Activated naive CD8-positive, alpha-beta T cell treated with anti-CD3 and anti-CD28 coated beads, Interleukin-2, amount 50 U/mL, for 24 hours (primary cell): ENCODE measurements at regions not wholly inside any gene's neighbourhood (a gene's known extent, or its start where the extent isn't known, plus 50 kb on each side); places are given as distances from the start of the nearest gene placed in this dataset.

Experiments used
- ATAC-seq: fragments of 150-1000 bp; cut with Tn5 transposase; one replicate; pipeline ENCODE4 v1.10.0; 2021
- DNase-seq: peaks from one replicate; pipeline ENCODE4 v3.0.0; 2021
- H3K27ac Mint-ChIP-seq: one replicate; pipeline ENCODE4 v1.8.0; 2021; ENCODE audit warnings: mild to moderate bottlenecking, mixed read lengths
- H3K27me3 Mint-ChIP-seq: one replicate; pipeline ENCODE4 v1.8.0; 2021; ENCODE audit warnings: mixed read lengths
- H3K36me3 Mint-ChIP-seq: one replicate; pipeline ENCODE4 v1.8.0; 2021; ENCODE audit warnings: low read depth, mixed read lengths
- H3K4me1 Mint-ChIP-seq: one replicate; pipeline ENCODE4 v1.8.0; 2021; ENCODE audit warnings: mixed read lengths
- H3K4me3 Mint-ChIP-seq: one replicate; pipeline ENCODE4 v1.8.0; 2021; ENCODE audit warnings: mild to moderate bottlenecking, moderate library complexity, mixed read lengths
- H3K9me3 Mint-ChIP-seq: one replicate; pipeline ENCODE4 v1.8.0; 2021; ENCODE audit warnings: mixed read lengths

DNA sequence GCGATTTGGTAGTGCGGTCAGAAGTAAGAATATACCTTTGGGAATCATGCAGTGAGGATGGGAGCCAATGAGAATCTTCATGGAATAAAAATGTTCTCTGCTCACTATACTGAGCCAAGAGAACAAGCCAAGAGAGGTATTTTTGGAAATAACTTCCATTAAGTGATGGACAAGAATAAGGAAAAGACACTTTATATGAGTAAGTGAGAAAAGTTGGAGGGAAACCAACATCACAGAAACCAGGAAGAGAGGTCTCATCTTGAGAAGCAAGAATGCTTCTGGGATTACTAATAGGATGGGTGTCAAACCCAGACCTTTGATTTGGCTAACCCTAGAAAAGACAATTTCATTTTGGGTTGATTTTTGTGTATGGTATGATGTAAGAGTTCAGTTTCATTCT lies 181.2 kb upstream of the JAG1 start:
- ATAC-seq, result no peak
- DNase-seq, result no peak
- Mint-ChIP-seq H3K9me3 (no peaks in the 10 kb centered on the region), H3K4me1 (no peaks in the 10 kb centered on the region), H3K27me3 (no peaks in the 10 kb centered on the region), H3K27ac (no peak overlapping the region), H3K36me3 (no peaks in the 10 kb centered on the region), H3K4me3 (no peak overlapping the region)

DNA sequence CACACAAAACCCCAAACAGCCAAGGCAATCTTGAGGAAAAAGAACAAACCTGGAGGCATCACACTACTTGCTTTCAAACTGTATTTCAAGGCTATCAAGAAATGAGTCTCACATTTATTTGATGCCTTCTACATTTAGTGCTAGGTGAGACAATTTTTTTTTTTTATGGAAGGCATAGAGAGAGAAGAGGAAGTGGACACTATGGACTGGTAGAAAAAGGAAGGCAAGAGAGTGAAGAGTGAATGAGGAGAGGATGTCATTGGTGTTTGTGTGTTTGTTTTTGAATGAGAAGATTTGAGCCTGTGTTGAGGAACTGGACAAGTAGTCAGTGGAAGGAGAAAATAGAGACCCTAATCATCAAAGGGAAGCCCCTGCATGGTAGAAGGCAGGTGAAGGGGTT lies 182.0 kb upstream of the JAG1 start:
- Mint-ChIP-seq H3K27me3 (no peaks in the 10 kb centered on the region), H3K36me3 (no peaks in the 10 kb centered on the region), H3K4me1 (no peaks in the 10 kb centered on the region)

DNA sequence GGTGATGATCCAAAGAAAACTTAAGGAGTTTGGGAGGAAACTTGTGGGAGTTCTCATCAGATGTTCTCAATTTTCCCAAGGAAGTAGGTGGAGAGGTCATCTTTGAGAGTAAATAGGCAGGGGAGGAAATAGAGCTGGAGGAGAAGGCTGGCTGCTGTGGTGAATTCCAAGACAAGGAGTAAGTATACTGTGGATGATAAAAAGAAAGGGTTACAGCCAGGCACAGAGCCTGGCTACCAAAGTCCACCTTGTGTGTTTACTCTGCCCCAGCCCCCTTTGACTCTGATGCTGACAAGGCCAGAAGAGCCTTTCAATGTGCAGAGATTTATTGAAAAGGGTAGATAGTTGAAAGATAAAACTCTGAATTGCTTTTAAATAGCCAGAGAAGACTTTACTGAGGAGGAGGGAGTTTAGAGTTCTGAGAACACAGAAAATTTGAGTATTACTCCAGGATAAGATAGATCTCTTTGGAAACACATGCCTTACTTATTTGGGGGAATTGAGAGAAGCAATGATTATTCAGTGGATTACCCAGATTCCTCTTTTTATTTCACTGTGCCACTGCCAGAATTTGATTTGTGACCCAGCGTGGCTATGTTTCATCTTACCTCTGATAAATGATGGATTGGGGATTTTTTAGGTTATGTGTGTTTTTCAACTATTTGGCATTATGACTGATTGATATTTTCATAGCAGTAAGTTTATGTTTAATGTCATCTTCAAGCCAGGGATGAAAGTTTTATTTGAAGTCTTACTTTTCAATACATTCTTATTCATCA lies 182.6 kb upstream of the JAG1 start:
- H3K27me3 Mint-ChIP-seq, result no peaks in the 10 kb centered on the region
- H3K4me1 Mint-ChIP-seq, result no peaks in the 10 kb centered on the region
- no peak overlapping the region for H3K27ac Mint-ChIP-seq
- no peak for ATAC-seq
- no peaks in the 10 kb centered on the region for H3K9me3 Mint-ChIP-seq
- H3K4me3 Mint-ChIP-seq, result no peak overlapping the region
- no peaks in the 10 kb centered on the region for H3K36me3 Mint-ChIP-seq
- no peak for DNase-seq

More for the DNA sequence above, 182.0 kb upstream of the JAG1 start:
- Mint-ChIP-seq H3K9me3 (no peaks in the 10 kb centered on the region), H3K4me3 (no peak overlapping the region), H3K27ac (peak overlapping the region; percentile 2)
- DNase-seq (no peak), ATAC-seq (no peak)

DNA sequence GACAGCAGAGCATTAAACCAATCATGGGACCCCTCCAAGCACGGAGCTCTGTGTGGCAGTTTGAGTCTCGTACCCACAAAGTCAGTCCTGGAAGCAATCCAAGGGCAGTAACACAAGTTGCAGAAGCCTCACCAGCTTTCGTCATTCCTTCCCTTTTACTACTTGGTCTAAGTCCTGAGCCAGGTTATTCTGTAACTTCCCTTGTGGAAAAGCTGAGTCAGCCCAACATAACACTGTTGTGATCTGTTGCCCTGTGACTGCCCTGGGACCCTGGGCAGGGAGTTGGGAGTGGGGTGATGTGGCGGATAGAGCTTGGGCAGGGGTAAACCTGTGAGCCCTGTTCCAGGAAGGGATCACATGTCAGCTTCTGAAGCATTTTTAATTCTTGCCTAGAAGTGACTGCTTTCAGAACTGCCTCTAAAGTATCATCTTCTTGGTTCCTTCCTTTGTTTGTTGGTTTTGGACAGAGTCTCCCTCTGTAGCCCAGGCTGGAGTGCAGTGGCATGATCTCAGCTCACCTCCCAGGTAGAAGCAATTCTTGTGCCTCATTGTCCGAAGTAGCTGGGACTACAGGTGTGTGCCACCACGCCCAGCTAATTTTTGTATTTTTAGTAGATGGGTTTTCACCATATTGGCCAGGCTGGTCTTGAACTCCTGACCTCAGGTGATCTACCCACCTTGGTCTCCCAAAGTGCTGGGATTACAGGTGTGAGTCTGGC lies 183.7 kb upstream of the JAG1 start:
- no peaks in the 10 kb centered on the region for H3K27me3 Mint-ChIP-seq
- no peaks in the 10 kb centered on the region for H3K36me3 Mint-ChIP-seq

DNA sequence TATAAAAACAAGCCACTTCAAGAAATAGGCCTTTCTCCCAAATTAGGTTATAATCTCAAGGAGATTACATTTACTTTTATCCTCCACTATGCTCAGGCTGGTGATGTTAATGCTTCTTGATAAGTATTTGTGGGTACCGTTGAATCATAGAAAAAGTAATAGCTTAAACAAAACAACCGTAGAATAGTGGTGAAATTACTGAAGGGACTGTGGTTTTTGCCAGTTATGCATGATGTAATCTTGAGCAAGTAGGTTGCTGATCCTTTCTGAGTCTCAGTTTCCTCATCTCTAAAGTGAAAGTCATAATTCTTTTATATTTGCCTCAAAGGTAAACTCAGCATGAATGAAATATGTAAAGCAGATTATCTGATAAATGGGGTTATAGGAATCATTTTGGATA lies 187.3 kb upstream of the JAG1 start:
- DNase-seq, result no peak
- no peaks in the 10 kb centered on the region for H3K36me3 Mint-ChIP-seq
- H3K4me3 Mint-ChIP-seq, result no peak overlapping the region
- H3K4me1 Mint-ChIP-seq, result no peaks in the 10 kb centered on the region
- no peaks in the 10 kb centered on the region for H3K9me3 Mint-ChIP-seq
- ATAC-seq, result no peak
- no peak overlapping the region for H3K27ac Mint-ChIP-seq
- no peaks in the 10 kb centered on the region for H3K27me3 Mint-ChIP-seq

More for the DNA sequence above, 183.7 kb upstream of the JAG1 start:
- Mint-ChIP-seq H3K9me3 (no peaks in the 10 kb centered on the region), H3K4me1 (no peaks in the 10 kb centered on the region), H3K4me3 (no peak overlapping the region), H3K27ac (no peak overlapping the region)
- DNase-seq (no peak), ATAC-seq (no peak)

DNA sequence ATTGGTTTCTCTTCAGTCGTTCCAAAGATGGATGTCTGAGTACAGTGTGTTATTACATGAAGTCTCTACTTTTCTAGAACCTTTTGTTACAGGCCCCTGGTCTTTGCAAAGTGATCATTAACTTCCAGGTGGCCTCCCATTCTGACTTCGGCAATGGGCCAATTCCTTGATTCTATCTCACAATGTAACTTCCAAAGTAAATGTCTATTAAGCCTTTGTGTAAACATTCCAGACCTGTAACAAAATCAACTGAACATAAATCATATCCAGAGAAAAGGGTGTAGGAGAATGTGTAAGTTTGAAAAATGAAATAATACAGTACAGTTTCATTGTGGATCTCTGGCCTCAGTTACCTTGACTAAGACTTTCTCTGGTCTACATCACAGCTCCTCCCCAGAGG lies 187.8 kb upstream of the JAG1 start:
- H3K27ac Mint-ChIP-seq, result no peak overlapping the region
- H3K36me3 Mint-ChIP-seq, result no peaks in the 10 kb centered on the region
- ATAC-seq, result no peak
- no peaks in the 10 kb centered on the region for H3K4me1 Mint-ChIP-seq
- H3K4me3 Mint-ChIP-seq, result no peak overlapping the region
- H3K9me3 Mint-ChIP-seq, result no peaks in the 10 kb centered on the region
- H3K27me3 Mint-ChIP-seq, result no peaks in the 10 kb centered on the region
- DNase-seq, result no peak

DNA sequence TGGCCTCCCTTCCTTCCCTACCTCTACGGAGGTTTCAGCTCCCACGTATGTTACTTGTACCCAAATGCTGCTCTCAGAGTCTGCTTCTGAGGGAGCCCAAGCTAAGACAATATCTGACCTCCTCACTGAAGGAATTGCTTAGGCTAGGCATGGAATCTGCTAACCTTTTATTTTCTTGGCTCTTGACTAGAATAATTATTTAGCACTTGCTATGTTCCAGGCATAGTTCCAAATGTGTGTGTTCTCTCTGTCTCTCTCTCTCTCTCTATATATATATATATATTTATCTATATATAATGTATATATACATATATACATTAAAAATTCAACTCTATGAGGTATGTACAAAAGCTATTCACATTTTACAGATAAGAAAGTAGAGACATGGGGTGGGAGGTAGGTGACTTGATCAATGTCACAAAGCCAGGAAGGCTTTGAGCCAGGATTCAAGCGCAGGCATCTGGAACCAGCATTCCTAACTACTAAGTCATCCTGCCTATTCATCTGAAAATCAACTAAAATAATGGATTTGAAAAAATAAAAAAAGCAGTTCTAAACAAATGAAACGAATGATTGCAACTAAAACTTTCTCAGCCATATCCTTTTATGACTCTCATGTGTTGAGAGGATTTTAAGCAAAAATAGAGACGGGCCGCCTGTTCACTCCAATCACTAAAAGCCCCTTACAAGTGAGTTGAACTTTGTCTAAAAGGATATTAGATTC lies 189.7 kb upstream of the JAG1 start:
- no peak for ATAC-seq
- H3K4me3 Mint-ChIP-seq, result no peak overlapping the region
- DNase-seq, result no peak

DNA sequence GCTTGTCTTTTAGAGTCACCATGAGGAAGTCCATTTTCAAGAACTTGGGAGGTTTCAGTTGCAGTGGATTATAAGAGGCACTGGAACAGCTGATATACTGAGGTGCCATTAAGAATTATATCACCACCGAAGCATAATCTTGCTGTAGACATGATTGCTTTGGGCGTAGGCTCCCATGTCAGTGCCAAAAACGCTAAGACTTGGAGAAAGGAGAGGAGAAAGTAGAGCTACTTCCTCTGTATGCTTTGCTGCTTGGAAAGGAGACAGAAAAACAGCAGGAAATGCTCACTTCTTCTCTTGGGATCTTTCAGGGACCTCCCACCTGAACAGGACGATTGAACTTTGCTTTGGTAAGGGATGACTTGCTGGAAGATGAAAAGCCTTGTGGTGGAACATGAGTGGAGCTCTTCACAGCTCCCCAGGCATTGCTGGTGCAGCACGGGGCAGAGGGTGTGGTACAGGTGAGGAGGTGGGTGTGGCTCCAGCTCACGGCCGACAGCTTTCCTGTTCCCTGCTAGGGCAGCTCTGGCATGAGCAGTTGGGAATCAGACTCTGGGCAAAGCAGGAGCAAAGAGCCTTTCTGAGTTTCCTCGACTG lies 190.4 kb upstream of the JAG1 start:
- Mint-ChIP-seq H3K36me3 (no peaks in the 10 kb centered on the region), H3K9me3 (no peaks in the 10 kb centered on the region), H3K27ac (no peak overlapping the region), H3K27me3 (no peaks in the 10 kb centered on the region), H3K4me3 (no peak overlapping the region), H3K4me1 (no peaks in the 10 kb centered on the region)
- DNase-seq (no peak), ATAC-seq (no peak)

More for the DNA sequence above, 189.7 kb upstream of the JAG1 start:
- Mint-ChIP-seq H3K27ac (no peak overlapping the region), H3K4me1 (no peaks in the 10 kb centered on the region), H3K36me3 (no peaks in the 10 kb centered on the region), H3K27me3 (no peaks in the 10 kb centered on the region), H3K9me3 (no peaks in the 10 kb centered on the region)

DNA sequence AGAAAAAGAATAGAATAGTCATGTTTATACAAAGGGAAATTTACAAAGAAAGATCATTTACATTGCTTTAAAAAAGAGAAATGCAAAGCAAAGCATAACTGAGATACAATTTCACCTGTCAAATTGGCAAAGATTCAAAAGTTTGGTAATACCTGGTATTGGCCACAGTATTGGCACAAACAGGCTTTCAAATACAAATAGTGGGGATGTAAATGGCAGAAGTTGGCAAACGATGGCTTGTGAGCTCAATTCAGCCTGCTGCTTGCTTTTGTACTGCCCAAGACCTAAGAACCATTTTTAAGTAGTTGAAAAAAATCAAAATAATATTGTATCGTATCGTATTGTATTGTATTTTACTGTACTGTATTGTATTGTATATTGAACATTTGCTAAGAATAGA lies 194.5 kb upstream of the JAG1 start:
- Mint-ChIP-seq H3K36me3 (no peaks in the 10 kb centered on the region), H3K27ac (no peak overlapping the region), H3K4me1 (no peaks in the 10 kb centered on the region), H3K27me3 (no peaks in the 10 kb centered on the region), H3K9me3 (no peaks in the 10 kb centered on the region), H3K4me3 (no peak overlapping the region)
- ATAC-seq (no peak), DNase-seq (no peak)

DNA sequence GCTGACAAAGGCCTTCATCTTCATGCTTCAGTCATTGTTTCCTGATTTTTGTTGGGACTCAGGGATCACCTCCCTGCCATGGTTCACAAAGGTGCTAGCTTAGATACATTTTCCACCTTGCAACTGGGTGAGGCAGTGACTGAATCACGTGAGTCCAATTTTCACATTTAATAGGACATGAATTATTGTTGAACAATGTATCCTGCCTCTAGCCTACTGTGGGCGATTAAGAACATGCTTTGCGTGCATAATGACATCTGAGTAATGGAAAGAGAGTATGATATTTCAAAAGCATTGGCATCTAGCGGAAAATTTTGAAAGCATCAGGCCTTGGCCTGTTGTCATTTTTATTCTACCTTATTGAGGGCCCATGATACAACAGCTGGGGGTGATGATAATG lies 199.2 kb upstream of the JAG1 start:
- ATAC-seq (no peak), DNase-seq (no peak)
- peaks cover 8% of the 10 kb centered on the region for H3K9me3 Mint-ChIP-seq
- H3K27me3 Mint-ChIP-seq, result no peaks in the 10 kb centered on the region
- no peaks in the 10 kb centered on the region for H3K36me3 Mint-ChIP-seq
- no peak overlapping the region for H3K4me3 Mint-ChIP-seq
- no peak overlapping the region for H3K27ac Mint-ChIP-seq
- no peaks in the 10 kb centered on the region for H3K4me1 Mint-ChIP-seq

DNA sequence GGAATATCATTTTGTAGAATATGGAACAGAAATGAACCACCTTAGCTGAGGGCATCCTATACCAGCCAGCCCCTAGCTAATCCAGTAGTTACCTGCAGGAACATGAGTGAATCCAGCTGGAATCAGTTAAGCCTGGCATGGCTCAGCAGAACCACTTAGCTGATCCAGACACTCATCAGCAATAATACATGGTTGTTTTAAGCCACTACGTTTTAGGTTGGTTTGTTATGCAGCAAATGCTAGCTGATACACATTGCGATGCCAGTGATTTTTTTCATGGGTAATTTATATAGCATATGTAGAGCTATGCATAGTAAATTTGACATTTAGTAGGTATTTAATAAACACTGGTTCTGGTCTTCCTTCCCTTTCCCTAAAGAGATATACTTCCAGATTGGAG lies 201.9 kb upstream of the JAG1 start:
- H3K4me1 Mint-ChIP-seq, result no peaks in the 10 kb centered on the region
- ATAC-seq (no peak), DNase-seq (no peak)
- H3K9me3 Mint-ChIP-seq, result peaks cover 8% of the 10 kb centered on the region
- no peak overlapping the region for H3K27ac Mint-ChIP-seq
- H3K27me3 Mint-ChIP-seq, result no peaks in the 10 kb centered on the region
- H3K4me3 Mint-ChIP-seq, result no peak overlapping the region
- H3K36me3 Mint-ChIP-seq, result no peaks in the 10 kb centered on the region

DNA sequence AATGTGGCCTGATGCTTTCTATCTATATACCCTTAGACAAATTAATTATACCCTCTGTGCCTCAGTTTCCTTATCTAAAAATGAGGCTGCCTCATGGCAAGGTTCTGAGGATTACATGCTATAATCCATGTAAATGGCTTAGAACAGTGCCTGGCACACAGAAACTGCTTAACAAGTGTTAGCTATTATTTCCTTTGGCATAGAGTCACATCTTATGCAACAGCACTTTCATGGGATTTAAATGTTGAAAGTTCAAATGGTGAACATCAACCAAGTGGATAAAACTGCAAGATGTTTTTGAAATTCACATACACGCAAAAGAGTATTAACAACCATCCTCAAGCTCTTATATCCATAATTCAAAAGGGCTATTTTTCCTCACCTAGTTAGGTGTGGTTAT lies 202.8 kb upstream of the JAG1 start:
- H3K9me3 Mint-ChIP-seq, result peaks cover 8% of the 10 kb centered on the region
- H3K4me1 Mint-ChIP-seq, result no peaks in the 10 kb centered on the region
- DNase-seq, result no peak
- H3K4me3 Mint-ChIP-seq, result no peak overlapping the region
- no peaks in the 10 kb centered on the region for H3K36me3 Mint-ChIP-seq
- H3K27me3 Mint-ChIP-seq, result no peaks in the 10 kb centered on the region
- no peak overlapping the region for H3K27ac Mint-ChIP-seq
- ATAC-seq, result no peak

DNA sequence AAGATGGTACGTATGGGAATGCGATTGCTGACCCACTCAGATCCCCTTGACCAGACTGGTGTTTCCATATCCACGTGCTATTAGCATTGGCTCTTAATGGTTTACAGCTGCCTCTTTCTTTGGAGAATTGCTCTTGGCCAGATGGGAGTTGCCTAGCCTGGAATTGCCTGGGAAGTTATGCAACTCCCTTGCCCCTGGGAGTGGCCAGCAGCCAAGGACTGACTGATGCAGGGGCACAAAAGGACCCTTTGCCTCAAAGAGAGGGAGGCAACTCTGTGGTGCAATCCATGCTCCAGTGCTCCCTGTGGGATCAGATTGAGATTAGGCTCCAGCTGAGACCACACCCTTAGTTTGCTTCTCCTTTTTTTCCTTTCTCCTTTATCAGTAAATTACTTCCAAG lies 203.5 kb upstream of the JAG1 start:
- no peak overlapping the region for H3K4me3 Mint-ChIP-seq
- H3K27me3 Mint-ChIP-seq, result no peaks in the 10 kb centered on the region
- H3K4me1 Mint-ChIP-seq, result no peaks in the 10 kb centered on the region
- no peak overlapping the region for H3K27ac Mint-ChIP-seq
- ATAC-seq (no peak), DNase-seq (no peak)
- peaks cover 8% of the 10 kb centered on the region for H3K9me3 Mint-ChIP-seq
- no peaks in the 10 kb centered on the region for H3K36me3 Mint-ChIP-seq

DNA sequence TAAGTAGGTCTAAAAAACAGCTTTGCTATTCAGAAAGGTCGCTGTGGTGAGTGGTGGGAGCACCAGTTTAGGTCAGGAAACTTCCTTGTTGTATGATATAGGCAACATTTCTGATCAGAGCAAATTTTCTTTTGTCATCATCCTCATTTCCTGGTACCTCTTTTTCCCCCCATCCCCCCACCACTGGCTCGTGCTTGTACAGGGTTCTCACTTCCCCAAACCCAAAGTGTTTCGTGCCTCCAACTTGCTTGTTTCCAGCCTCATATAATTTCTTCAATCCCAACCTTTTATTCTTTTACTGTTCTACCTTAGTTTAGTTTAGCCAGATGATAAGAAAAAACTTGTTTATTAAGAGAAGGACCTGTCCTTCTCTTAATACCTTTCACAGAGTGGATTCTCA lies 209.4 kb upstream of the JAG1 start:
- Mint-ChIP-seq H3K36me3 (no peaks in the 10 kb centered on the region), H3K4me3 (no peak overlapping the region), H3K4me1 (no peaks in the 10 kb centered on the region), H3K27ac (no peak overlapping the region), H3K27me3 (no peaks in the 10 kb centered on the region), H3K9me3 (peaks cover 4% of the 10 kb centered on the region)
- DNase-seq (no peak), ATAC-seq (no peak)

DNA sequence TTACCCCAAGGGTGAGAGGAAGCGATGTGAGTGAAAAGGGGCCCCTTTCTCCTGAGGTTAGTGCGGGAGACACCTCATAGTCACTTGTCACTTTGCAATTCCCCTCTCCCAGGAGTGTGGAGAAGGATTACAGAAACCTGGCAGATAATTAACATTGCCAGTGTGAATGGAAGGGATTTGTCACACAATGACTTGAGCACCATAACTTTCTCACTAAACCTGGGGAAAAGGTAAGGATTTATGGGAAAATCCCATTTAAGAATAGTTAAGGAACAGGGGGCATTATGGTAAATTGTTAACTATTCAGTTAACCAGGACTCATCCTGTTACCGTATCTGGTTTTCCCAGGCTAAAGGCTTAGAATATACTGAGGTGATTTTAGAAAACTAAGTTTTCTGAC lies 219.5 kb upstream of the JAG1 start:
- H3K27ac Mint-ChIP-seq, result no peak overlapping the region
- no peaks in the 10 kb centered on the region for H3K36me3 Mint-ChIP-seq
- peaks cover 11% of the 10 kb centered on the region for H3K9me3 Mint-ChIP-seq
- H3K4me3 Mint-ChIP-seq, result no peak overlapping the region
- H3K27me3 Mint-ChIP-seq, result no peaks in the 10 kb centered on the region
- H3K4me1 Mint-ChIP-seq, result no peaks in the 10 kb centered on the region
- DNase-seq, result no peak
- no peak for ATAC-seq
